H1 (cell line): ENCODE measurements at regions not wholly inside any gene's neighbourhood (a gene's known extent, or its start where the extent isn't known, plus 50 kb on each side); places are given as distances from the start of the nearest gene placed in this dataset.

Experiments
- CHD7 ChIP-seq: fragments of 300-600 bp; sonication (generic); IDR thresholded peaks from 2 replicates; pipeline ENCODE4 v1.7.1; 2012; ENCODE audit warnings: low read length, moderate library complexity, mild to moderate bottlenecking, inconsistent platforms; ENCODE audit not compliant: insufficient replicate concordance

- no peak for TF ChIP-seq CHD7
Measured at GRCh38 chr2:107305966-107306365, 420.0 kb upstream of the ST6GAL2 start (continued).
